ENCODE measurements at regions not wholly inside any gene's neighbourhood (a gene's known extent, or its start where the extent isn't known, plus 50 kb on each side); places are given as distances from the start of the nearest gene placed in this dataset.
"Not testable (repeated sequence)": the region's sequence is repeated elsewhere in the genome, so short reads cannot be mapped to it uniquely, and the experiment has no call there.

DNA sequence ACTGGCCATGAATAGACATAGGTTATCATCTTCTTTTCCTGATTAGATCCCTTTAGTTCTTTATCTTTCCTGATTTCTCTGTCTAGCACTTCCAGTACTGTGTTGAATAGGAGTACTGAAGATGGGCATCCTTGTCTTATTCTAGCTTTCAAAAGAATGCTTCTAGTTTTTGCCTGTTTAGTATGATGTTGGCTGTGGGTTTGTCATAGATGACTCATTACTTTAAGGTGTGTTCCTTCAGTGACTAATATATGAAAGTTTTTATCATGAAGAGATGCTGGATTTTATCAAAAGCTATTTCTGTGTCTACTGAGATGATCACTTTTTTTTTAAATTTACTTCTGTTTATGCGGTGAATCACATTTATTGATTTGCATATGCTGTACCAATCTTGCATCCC is 832.3 kb downstream of the PCDH11X start:
- not testable (repeated sequence) for TF ChIP-seq EZH2 (IDR thresholded peaks at IDR 0.05; ENCODE audit: borderline replicate concordance)
- TF ChIP-seq, protein P1, sequence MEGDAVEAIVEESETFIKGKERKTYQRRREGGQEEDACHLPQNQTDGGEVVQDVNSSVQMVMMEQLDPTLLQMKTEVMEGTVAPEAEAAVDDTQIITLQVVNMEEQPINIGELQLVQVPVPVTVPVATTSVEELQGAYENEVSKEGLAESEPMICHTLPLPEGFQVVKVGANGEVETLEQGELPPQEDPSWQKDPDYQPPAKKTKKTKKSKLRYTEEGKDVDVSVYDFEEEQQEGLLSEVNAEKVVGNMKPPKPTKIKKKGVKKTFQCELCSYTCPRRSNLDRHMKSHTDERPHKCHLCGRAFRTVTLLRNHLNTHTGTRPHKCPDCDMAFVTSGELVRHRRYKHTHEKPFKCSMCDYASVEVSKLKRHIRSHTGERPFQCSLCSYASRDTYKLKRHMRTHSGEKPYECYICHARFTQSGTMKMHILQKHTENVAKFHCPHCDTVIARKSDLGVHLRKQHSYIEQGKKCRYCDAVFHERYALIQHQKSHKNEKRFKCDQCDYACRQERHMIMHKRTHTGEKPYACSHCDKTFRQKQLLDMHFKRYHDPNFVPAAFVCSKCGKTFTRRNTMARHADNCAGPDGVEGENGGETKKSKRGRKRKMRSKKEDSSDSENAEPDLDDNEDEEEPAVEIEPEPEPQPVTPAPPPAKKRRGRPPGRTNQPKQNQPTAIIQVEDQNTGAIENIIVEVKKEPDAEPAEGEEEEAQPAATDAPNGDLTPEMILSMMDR (IDR thresholded peaks at IDR 0.05; ENCODE audit: poor library complexity), result not testable (repeated sequence)
